Choroid plexus epithelial cell (primary cell): ENCODE measurements at regions not wholly inside any gene's neighbourhood (a gene's known extent, or its start where the extent isn't known, plus 50 kb on each side); places are given as distances from the start of the nearest gene placed in this dataset.

Experiments
- DNase-seq: peaks from one replicate; pipeline ENCODE4 v3.0.0-alpha.2; 2010; ENCODE audit warnings: low read depth
- H3K4me3 ChIP-seq: 2 replicates; pipeline ENCODE4 v1.5.1; 2011; ENCODE audit warnings: low read depth, mild to moderate bottlenecking, control low read depth, low read length, moderate library complexity
- CTCF ChIP-seq: conservative IDR thresholded peaks from 2 replicates; pipeline ENCODE4 v1.5.1; 2011; ENCODE audit warnings: low read depth, mild to moderate bottlenecking, control low read depth, inconsistent platforms, low read length, moderate library complexity

- no peak overlapping the region for H3K4me3 ChIP-seq
- no peak for DNase-seq
- TF ChIP-seq CTCF: no peak
Observed at GRCh38 chr2:125885340-125885739, 770.6 kb upstream of the GYPC start.

- no peak overlapping the region for H3K4me3 ChIP-seq
- DNase-seq: no peak
- no peak for TF ChIP-seq CTCF
Observed at GRCh38 chr2:125886153-125886552, 769.8 kb upstream of the GYPC start.

GRCh38 chr2:125901278-125901677 is 754.7 kb upstream of the GYPC start:
- H3K4me3 ChIP-seq: no peak overlapping the region
- no peak for TF ChIP-seq CTCF
- no peak for DNase-seq

- H3K4me3 ChIP-seq: no peak overlapping the region
- no peak for DNase-seq
- no peak for TF ChIP-seq CTCF
Observed at GRCh38 chr2:125925891-125926546, 729.9 kb upstream of the GYPC start.

GRCh38 chr2:125935559-125935958 is 720.4 kb upstream of the GYPC start:
- no peak overlapping the region for H3K4me3 ChIP-seq
- no peak for DNase-seq
- TF ChIP-seq CTCF: no peak

- no peak overlapping the region for H3K4me3 ChIP-seq
- DNase-seq: no peak
- no peak for TF ChIP-seq CTCF
Observed at GRCh38 chr2:125942585-125943424, 713.2 kb upstream of the GYPC start.

- no peak for DNase-seq
- H3K4me3 ChIP-seq: no peak overlapping the region
- TF ChIP-seq CTCF: no peak
Observed at GRCh38 chr2:125959047-125959446, 696.9 kb upstream of the GYPC start.
